ENCODE measurements at regions not wholly inside any gene's neighbourhood (a gene's known extent, or its start where the extent isn't known, plus 50 kb on each side); places are given as distances from the start of the nearest gene placed in this dataset.
"Not testable (repeated sequence)": the region's sequence is repeated elsewhere in the genome, so short reads cannot be mapped to it uniquely, and the experiment has no call there.

DNA sequence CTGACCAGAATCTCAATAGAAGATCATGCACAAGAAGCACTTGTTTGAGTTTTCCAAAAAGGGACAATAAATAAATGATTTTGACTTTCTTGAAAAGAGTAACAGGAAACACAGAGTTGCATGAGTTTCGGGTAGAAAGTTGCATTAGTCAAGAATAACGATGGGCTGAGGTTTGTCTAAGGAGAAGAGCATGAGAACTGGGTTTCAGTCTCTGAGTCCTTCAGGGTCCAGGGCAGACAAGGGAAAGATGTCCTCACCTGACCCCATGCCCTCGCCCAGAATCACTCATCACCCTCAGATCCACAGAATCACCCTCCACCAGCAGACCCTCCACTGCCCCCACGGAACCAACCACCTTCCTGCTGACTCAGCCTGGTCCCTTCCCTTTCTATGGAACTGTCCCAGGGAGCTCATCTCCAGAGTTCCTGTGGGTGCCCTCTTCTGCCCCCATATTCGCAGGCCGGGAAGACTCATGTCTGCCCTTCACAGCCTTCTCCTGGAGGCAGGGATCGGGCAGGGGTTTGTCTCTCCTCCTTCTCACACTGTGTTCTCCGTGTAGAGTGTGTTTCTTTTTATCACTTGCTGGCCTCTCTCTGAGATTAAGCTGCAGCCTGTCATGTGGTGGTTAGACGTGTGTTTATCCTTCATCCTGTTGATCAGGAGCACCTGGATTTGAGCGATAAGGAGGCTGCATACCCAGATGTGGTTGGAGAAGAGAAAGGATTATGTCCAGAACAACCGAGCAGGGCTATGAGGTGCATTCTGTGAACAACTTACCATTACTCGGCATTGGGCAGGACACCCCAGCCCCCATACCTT, 442.6 kb downstream of the MAT2B start:
- no peak for DNase-seq (ENCODE audit: low read depth, low spot score)

- no peak for DNase-seq (ENCODE audit: low read depth, low spot score)
Measured at GRCh38 chr5:163950248-163950647, 444.8 kb downstream of the MAT2B start.

DNA sequence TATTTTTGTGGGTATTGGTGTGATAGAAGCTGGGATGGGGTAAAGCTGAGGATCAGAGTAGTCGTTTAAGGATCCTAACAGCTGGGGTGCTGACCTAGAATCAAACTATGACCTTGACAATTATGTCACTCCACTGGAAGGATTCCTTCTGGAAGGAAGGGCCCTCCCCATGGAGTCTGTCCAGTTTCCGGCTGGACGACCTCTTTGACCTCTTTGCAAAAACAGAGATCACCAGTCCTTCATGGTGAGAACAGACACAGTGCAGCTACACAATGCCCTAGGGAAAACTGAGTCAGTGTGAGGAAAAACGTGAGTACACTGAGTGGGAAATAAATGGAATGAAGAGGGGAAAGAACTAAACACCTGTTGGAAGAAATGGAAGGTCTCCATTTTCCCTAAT, 445.6 kb downstream of the MAT2B start:
- DNase-seq (ENCODE audit: low read depth, low spot score) = no peak

DNA sequence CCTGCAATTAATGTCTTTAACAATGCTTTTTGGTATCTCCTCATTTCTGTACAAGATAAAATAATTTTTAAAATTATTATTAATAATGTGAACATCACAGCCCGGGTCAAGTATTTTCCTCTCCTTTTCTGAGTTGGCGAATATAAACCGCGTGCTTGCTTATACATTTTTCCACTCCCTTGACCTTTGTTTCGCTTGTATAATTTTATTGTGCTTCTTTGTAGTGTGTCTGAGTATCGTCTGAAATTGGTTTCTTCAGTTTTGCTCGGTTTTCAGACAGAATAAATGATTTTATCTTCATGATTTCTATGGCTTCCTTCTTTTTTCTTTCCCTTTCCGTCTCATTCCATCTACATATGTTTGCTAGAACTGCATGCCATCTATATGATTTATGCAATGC, 448.5 kb downstream of the MAT2B start:
- DNase-seq (ENCODE audit: low read depth, low spot score) = no peak

DNA sequence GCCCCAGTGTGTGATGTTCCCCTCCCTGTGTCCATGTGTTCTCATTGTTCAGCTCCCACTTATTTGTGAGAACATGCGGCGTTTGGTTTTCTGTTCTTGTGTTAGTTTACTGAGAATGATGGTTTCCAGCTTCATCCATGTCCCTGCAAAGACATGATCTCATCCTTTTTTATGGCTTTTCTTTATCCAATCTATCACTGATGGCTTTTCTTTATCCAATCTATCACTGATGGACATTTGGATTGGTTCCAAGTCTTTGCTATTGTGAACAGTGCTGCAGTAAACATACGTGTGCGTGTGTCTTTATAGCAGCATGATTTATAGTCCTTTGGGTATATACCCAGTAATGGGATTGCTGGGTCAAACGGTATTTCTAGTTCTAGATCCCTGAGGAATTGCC, 455.8 kb downstream of the MAT2B start:
- not testable (repeated sequence) for DNase-seq (ENCODE audit: low read depth, low spot score)

- DNase-seq (ENCODE audit: low read depth, low spot score) = no peak
Measured at GRCh38 chr5:163963881-163964280, 458.5 kb downstream of the MAT2B start.

DNA sequence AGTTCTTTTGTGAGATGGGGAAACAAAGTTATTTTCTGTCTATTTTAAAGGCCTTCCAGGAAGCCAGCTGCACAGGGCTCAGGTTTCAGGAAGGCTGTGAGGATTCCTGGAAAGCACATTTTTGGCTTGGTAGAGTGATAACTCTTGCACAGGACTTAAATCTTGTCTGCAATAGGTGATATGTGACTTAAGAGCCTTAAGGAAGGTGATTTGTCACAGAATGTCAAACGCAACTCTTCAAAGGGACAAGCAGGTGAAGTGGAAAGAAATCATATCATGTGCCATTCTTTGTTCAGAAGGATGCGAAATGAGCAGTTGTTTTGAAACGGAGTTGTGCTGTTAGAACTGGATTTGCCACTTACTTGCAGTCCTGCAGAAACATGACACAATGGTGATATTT, 459.3 kb downstream of the MAT2B start:
- no peak for DNase-seq (ENCODE audit: low read depth, low spot score)

DNA sequence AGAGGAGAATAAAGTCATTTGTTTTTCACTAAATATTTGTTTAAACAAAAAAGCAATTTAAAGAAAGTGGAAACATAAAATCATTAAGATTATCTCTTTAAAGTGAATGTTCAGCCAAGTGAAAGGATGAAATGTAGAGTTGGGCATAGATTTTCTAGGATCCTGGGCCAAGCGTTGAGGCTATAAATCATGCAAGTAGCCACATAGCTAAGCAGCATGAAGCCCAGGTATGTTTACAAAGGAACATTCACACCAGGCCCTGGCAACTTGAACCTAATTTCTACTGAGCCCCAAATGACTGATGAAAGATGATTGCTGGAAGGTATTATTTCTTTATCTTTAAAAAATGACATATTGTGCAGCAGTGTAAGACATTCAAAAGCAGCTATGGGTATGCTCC, 461.8 kb downstream of the MAT2B start:
- DNase-seq (ENCODE audit: low read depth, low spot score) = no peak

DNA sequence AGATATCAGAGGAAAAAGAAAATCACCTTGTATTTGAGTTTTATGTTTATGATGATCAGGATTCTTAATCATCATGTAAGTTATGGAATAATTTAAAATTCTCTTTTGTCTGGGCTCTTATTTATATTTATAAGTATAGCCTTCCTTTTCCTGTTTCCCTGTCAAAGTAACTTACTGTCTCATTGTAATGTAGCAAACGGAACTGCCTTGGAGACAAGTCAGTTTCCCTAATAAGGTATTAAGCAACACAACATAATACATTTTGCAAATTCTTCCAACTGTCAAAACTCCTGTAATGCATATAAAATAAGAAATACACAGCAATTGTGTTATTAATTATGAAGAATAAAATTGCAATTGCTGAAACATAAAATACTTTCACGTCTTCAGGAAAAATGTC, 463.2 kb downstream of the MAT2B start:
- DNase-seq (ENCODE audit: low read depth, low spot score) = no peak

DNA sequence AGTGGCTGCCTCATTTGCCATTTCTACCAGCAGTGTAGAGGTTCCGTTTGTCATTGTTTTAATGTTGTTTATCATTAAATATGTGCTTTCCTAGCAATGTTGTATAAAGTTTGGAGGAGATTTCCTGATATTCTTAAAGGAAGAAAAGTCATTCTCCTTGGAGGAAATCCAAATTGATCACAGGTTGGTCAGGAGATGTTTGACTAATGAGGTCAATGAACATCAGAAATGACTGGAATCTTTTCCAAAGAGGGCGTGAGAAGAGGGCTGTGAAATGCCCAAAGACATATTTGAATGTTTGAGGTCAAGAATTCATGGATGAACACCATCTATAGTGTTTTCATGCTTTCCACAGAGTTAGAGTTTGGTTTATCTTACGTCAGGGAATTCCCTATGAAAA, 471.3 kb downstream of the MAT2B start:
- no peak for DNase-seq (ENCODE audit: low read depth, low spot score)

DNA sequence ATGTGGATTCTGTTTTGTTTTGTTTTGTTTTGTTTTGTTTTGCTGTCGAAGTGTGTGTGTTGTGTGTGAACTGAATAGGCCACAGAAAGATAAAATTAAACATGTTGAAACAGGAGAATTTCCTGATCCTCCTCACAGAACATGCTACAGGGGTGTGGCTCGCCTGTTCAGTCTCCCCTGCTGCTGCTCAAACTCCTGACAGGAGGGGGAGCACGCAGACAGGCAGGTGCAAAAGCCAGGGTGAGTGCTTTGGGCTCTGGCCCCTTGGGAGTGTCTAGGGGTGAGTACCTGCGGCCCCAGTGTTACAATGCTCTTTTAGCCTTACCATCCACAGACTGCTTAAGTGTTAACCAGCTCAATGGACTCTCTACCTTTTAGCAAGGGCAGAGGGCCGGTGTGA, 473.5 kb downstream of the MAT2B start:
- DNase-seq (ENCODE audit: low read depth, low spot score) = no peak

- no peak for DNase-seq (ENCODE audit: low read depth, low spot score)
Measured at GRCh38 chr5:163988566-163988965, 483.1 kb downstream of the MAT2B start.

- DNase-seq (ENCODE audit: low read depth, low spot score) = no peak
Measured at GRCh38 chr5:163993126-163993525, 487.7 kb downstream of the MAT2B start.

DNA sequence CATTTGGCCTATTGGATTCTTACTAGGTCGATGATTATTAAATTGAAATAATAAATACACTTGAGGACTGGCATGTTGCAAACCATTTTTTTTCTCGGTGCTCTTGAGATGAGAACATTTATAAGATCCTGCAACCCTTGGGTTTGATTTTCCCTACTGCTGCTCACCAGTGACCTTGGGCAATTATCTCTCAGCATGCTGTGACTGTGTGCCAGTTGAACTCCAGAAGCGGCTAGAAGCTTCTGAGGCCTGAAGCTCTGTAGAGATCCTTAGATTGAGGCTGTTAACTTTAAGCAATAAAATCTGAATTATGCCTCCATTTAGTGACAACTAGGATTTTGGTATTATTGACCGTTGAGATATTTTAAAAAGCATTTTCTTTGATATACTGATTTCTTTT, 489.8 kb downstream of the MAT2B start:
- DNase-seq (ENCODE audit: low read depth, low spot score) = no peak

- DNase-seq (ENCODE audit: low read depth, low spot score) = no peak
Measured at GRCh38 chr5:163997965-163998364, 492.5 kb downstream of the MAT2B start.

DNA sequence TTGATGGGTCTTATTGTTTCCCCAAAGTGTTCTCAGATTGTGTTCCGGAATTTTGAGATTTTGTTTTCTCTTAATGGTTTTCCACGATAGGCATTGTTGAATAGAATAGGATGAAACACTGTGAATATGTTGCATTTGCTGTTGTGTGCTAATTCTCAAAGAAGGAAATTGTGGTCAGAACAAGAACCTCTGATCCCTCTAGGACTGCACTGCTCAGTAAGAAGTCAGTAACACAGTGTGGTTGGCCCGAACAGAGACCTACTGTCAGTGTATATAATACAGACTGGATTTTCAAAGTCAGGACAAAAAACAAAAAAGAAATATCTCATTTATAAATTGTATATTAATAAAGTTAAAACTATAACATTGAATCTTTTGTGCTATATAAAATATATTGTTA, 494.8 kb downstream of the MAT2B start:
- DNase-seq (ENCODE audit: low read depth, low spot score) = no peak

DNA sequence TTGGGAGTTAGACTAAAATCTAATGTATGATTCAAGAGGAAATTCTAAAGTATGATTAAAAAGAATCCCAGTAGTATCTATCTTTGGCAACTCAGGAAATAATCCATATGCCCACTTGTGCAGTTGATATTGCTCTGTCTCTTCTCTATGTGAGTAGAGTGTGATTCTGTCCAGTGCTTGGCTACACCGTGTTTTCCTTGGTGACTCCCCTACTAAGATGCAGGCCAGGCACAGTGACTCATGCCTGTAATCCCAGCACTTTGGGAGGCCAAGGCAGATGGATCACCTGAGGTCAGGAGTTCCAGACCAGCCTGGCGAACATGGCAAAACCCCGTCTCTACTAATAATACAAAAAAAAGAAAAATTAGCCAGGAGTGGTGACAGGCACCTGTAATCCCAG, 495.4 kb downstream of the MAT2B start:
- no peak for DNase-seq (ENCODE audit: low read depth, low spot score)

GRCh38 chr5:164002214-164002613, 496.8 kb downstream of the MAT2B start:
- DNase-seq (ENCODE audit: low read depth, low spot score) = no peak

DNA sequence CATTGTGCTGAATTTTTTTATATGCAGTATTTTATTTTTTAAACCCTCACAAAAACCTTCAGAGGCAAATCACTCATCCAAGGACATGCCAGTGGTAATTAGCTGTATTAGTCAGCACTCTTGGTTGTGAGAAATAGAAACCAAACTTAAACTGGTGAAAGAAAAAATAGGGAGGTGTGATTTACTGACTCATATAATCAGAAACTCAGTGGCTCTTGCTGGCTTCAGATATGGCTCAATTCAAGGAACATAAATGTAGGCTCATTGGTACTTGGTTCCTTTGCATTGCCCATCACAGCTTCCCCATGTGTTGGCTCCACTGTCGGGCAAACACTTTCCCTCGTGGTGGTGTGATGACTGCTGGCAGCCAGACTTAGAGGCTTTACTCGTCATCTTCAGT, 497.2 kb downstream of the MAT2B start:
- no peak for DNase-seq (ENCODE audit: low read depth, low spot score)

GRCh38 chr5:164005071-164005470, 499.7 kb downstream of the MAT2B start:
- DNase-seq (ENCODE audit: low read depth, low spot score) = no peak

- DNase-seq (ENCODE audit: low read depth, low spot score) = no peak
Measured at GRCh38 chr5:164007064-164007463, 501.6 kb downstream of the MAT2B start.

- DNase-seq (ENCODE audit: low read depth, low spot score) = no peak
Measured at GRCh38 chr5:164009621-164010020, 504.2 kb downstream of the MAT2B start.

DNA sequence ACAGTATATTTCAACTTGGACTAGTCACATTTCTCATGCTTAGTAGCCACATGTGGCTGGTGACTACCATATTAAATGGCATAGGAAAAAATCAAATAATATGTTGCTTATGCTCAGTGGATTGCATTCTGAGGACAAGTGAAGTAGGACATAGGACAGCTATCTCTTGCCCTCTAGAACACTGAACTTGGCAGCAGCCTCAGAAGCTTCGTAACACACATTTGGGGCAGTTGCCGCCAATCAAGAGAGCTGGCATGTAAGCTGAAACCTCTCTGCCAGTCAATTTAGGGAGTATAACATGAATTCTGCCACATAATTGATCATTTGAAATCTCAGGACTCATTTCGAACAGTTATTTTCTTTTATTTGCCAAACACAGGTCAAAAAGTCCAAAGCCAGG, 505.5 kb downstream of the MAT2B start:
- no peak for DNase-seq (ENCODE audit: low read depth, low spot score)

DNA sequence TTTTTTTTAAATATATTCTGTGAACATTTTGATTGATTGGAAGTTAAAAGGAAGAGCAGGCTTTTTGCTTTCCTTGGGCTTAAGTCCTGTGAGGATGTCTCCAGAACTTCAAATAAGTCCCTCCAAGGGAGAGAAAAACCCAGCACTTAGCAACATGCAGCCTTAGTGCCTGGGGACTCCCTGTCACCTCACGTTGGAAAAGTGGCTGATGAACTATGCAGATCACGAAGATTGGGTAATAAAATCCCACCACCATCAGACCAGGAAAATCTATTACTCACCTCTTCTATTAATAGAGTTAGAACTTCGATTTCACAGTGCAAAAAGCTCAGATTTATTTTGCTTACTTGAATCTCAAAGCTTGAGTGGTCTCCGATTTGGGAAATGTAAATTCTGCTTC, 507.0 kb downstream of the MAT2B start:
- DNase-seq (ENCODE audit: low read depth, low spot score) = no peak

Data from brain pericyte (primary cell).